22Rv1 (cell line): ENCODE measurements at regions not wholly inside any gene's neighbourhood (a gene's known extent, or its start where the extent isn't known, plus 50 kb on each side); places are given as distances from the start of the nearest gene placed in this dataset.

Experiments
- H3K27ac ChIP-seq: fragments of 450-650 bp; 2 replicates; pipeline ENCODE4 v1.5.1; 2017
- CTCF ChIP-seq: fragments of 450-650 bp; IDR thresholded peaks from 2 replicates; pipeline ENCODE4 v1.5.1; 2017; ENCODE audit warnings: mild to moderate bottlenecking
- ZFX ChIP-seq: fragments of 450-650 bp; IDR thresholded peaks from 2 replicates; pipeline ENCODE4 v1.6.1; 2017; ENCODE audit warnings: antibody characterized with exemption, borderline replicate concordance

DNA sequence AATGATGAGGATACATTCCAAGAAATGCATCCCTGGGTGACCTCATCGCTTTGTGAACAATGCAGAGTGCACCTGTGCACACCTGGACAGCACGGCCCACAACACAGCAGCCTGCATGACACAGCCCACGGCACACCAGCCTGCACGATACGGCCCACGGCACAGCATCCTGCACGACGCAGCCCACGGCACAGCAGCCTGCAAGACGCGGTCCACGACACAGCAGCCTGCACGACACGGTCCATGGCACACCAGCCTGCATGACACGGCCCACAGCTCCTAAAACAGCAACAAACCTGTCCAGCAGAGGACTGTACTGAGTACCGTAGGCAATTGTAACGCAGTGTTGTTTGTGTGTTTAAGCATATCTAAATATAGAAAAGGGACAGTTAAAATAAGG lies 134.7 kb upstream of the PPP2R2D start:
- no peak overlapping the region for H3K27ac ChIP-seq
- no peak for TF ChIP-seq CTCF
- TF ChIP-seq ZFX: no peak

GRCh38 chr10:131767716-131768115 lies 133.1 kb upstream of the PPP2R2D start:
- TF ChIP-seq CTCF: no peak
- TF ChIP-seq ZFX: no peak
- H3K27ac ChIP-seq: no peak overlapping the region

GRCh38 chr10:131769571-131770410 lies 131.0 kb upstream of the PPP2R2D start:
- H3K27ac ChIP-seq: no peak overlapping the region
- TF ChIP-seq CTCF: no peak
- no peak for TF ChIP-seq ZFX

DNA sequence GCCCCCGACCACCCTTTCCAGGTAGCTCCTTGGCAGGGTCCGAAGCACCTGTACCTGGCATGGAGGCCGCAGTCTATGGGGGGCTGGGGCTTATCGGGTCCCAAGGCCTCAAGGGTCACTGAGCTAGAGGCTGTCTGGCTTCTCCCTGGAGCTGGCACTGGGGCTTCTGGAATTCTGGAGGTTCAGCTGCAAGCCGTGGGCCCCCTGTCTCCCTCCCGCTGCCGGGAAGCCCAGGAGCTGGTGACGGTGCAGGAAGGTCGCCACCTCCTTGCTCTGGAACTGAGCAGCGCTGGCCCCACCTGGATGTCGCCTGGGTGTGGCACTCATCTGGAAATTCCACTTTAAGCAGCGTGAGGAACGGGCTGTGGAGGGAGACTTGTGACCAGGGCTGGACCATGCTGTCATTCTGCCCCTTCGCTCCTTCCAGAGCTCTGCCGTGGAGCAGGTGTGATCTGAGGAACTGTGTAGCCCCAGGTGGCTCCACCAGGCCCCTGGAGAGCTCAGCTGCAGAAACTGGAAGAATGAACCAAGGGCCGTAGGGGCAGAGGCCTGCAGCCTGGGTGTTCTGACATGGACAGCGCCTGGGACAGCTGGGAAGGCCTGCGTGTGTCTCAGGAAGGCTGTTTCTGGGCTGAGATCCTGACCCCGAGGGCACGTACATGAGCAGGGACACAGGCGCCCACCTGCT lies 129.7 kb upstream of the PPP2R2D start:
- no peak overlapping the region for H3K27ac ChIP-seq
- no peak for TF ChIP-seq CTCF
- no peak for TF ChIP-seq ZFX

DNA sequence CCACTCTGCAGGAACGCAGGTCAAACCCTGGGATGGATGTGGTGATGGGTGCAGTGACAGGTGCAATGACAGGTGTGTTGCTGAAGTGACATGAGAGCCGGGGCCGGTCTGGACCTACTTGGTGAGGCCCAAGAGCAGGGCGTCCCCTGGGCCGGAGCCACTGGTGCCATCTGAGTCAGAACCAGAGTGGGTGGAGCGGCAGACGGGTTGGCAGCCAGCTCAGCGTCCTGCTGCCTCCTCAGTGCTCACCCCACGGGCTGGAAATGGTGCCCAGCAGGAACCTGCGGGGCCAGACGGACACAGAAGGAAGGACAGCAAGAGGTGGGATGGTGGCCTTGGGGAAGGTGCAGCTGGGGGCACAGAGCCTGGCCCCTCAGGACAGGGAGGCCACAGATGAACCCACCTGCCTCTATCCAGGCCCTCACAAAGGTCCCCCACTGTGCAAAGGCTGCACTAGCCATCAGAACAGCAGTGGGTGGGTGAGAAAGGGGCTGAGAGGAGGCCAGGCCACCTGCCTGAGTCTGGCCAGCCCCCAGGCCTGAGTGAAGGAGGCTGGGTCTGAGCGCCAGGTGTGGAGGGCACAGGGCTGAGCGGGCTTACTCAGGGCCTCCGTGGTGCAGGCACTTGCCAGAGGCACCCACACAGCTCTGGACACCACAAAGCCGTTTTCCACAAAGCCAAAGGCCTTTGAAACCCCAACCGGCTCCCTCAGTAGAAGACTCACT lies 129.0 kb upstream of the PPP2R2D start:
- TF ChIP-seq ZFX (no peak), CTCF (no peak)
- no peak overlapping the region for H3K27ac ChIP-seq

GRCh38 chr10:131772441-131772840 lies 128.4 kb upstream of the PPP2R2D start:
- TF ChIP-seq ZFX: no peak
- no peak overlapping the region for H3K27ac ChIP-seq

DNA sequence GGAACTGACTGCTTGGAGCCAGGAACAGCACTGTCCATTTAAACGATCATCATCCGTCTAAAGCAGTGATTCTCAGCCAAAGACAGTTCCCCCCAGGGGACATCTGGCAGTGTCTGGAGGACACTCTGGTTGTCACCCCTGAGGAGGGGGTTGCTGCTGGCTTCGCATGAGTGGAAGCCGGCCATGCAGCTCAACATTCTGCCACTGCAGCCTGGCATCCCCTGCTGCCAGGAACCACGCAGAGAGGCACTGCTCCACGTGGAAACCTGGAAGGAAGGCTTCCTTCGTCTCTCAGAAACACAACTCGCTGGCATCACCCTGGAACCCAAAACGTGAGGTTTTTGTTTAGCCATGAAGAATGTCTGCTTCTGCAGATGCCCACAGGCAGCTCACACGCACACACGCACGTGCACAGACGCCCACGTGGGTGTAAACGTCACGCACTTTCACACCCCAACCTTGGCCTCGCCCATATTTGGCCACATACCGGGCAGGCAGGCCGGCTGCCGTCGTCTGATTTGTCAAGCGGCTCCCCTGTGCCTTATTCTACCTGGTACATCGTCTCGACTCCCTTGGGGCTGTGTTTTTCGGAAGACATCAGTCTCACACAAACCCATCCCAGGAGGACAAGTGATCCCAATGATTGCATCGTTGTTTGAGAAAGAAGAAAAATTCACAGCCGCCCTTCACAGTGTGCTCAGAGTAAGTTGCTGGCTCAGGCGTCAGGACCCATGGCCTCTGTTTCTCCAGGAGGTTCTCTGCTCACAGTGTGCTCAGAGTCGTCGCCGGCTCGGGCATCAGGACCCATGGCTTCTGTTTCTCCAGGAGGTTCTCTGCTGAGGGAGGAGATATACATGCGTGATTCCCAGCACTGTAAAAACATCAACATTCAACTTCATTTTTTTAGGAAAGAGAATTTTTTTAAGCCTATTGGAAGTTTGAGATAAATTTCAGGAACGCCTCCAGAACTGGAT lies 127.2 kb upstream of the PPP2R2D start:
- no peak overlapping the region for H3K27ac ChIP-seq
- TF ChIP-seq CTCF (no peak), ZFX (no peak)
